SK-N-MC (cell line): ENCODE measurements at regions not wholly inside any gene's neighbourhood (a gene's known extent, or its start where the extent isn't known, plus 50 kb on each side); places are given as distances from the start of the nearest gene placed in this dataset.
"Not testable (repeated sequence)": the region's sequence is repeated elsewhere in the genome, so short reads cannot be mapped to it uniquely, and the experiment has no call there.

Experiments
- DNase-seq: peaks from one replicate; pipeline ENCODE4 v3.0.0-alpha.2; 2011; ENCODE audit warnings: low read depth, low spot score
- H3K27ac ChIP-seq: fragments of 200-600 bp; sonication (generic); 2 replicates; pipeline ENCODE4 v1.5.1; 2016; ENCODE audit warnings: mixed run types
- H3K36me3 ChIP-seq: fragments of 200-600 bp; sonication (generic); 2 replicates; pipeline ENCODE4 v1.6.1; 2017; ENCODE audit warnings: antibody characterized with exemption, low read length, mixed read lengths; ENCODE audit not compliant: insufficient read depth
- H3K4me3 ChIP-seq: fragments of 200-600 bp; sonication (generic); 2 replicates; pipeline ENCODE4 v1.5.1; 2016
- H3K9ac ChIP-seq: fragments of 200-600 bp; sonication (generic); 2 replicates; pipeline ENCODE4 v1.8.0; 2017; ENCODE audit warnings: mixed run types, mixed read lengths; ENCODE audit not compliant: insufficient read length
- H3K9me3 ChIP-seq: fragments of 200-600 bp; sonication (generic); 2 replicates; pipeline ENCODE4 v1.6.1; 2017; ENCODE audit warnings: low read depth, mild to moderate bottlenecking, antibody characterized with exemption, low read length, moderate library complexity, mixed read lengths
- EZH2 ChIP-seq: fragments of 200-600 bp; sonication (generic); IDR thresholded peaks from one replicate; pipeline ENCODE4 v1.6.1; 2017; ENCODE audit warnings: antibody characterized with exemption
- FOXP2 ChIP-seq: optimal IDR thresholded peaks from 2 replicates; pipeline ENCODE3; 2011; ENCODE audit warnings: mild to moderate bottlenecking, moderate library complexity; ENCODE audit not compliant: insufficient read depth; ENCODE audit errors: extremely low read length, control extremely low read depth
- POLR2AphosphoS5 ChIP-seq: IDR thresholded peaks from 2 replicates; pipeline ENCODE4 v1.6.1; 2012; ENCODE audit warnings: mild to moderate bottlenecking, low read depth, low read length, borderline replicate concordance

- Histone ChIP-seq H3K9me3 (no peaks in the 10 kb centered on the region), H3K27ac (no peak overlapping the region), H3K4me3 (no peak overlapping the region), H3K36me3 (no peaks in the 10 kb centered on the region), H3K9ac (no peak overlapping the region)
- TF ChIP-seq FOXP2 (no peak), POLR2AphosphoS5 (no peak), EZH2 (no peak)
- no peak for DNase-seq
These were observed 528.4 kb upstream of the LMO3 start for GRCh38 chr12:17134315-17134714.

GRCh38 chr12:17132336-17132735, 526.4 kb upstream of the LMO3 start:
- no peak for DNase-seq
- Histone ChIP-seq H3K27ac (no peak overlapping the region), H3K4me3 (no peak overlapping the region), H3K9me3 (no peaks in the 10 kb centered on the region), H3K9ac (no peak overlapping the region), H3K36me3 (no peaks in the 10 kb centered on the region)
- TF ChIP-seq POLR2AphosphoS5 (no peak), EZH2 (no peak), FOXP2 (no peak)

GRCh38 chr12:17116538-17116937, 510.6 kb upstream of the LMO3 start:
- H3K9me3 ChIP-seq = not testable (repeated sequence)

GRCh38 chr12:17110316-17110715, 504.4 kb upstream of the LMO3 start:
- no peak overlapping the region for H3K27ac ChIP-seq
- TF ChIP-seq FOXP2 = no peak
- TF ChIP-seq EZH2 = no peak
- no peak for TF ChIP-seq POLR2AphosphoS5
- no peak overlapping the region for H3K9ac ChIP-seq
- DNase-seq = no peak
- H3K36me3 ChIP-seq = no peaks in the 10 kb centered on the region
- no peaks in the 10 kb centered on the region for H3K9me3 ChIP-seq
- no peak overlapping the region for H3K4me3 ChIP-seq

More at GRCh38 chr12:17116538-17116937, 510.6 kb upstream of the LMO3 start:
- DNase-seq, H3K36me3 ChIP-seq, H3K27ac ChIP-seq, H3K9ac ChIP-seq, H3K4me3 ChIP-seq: not testable (repeated sequence)

GRCh38 chr12:17108877-17109541, 503.0 kb upstream of the LMO3 start:
- H3K36me3 ChIP-seq = no peaks in the 10 kb centered on the region
- no peak overlapping the region for H3K9ac ChIP-seq
- TF ChIP-seq EZH2 (no peak), POLR2AphosphoS5 (no peak), FOXP2 (no peak)
- H3K27ac ChIP-seq = no peak overlapping the region
- no peak overlapping the region for H3K4me3 ChIP-seq
- H3K9me3 ChIP-seq = no peaks in the 10 kb centered on the region
- no peak for DNase-seq

- no peaks in the 10 kb centered on the region for H3K36me3 ChIP-seq
- H3K27ac ChIP-seq = no peak overlapping the region
- H3K4me3 ChIP-seq = no peak overlapping the region
- H3K9ac ChIP-seq = no peak overlapping the region
- DNase-seq = no peak
- no peaks in the 10 kb centered on the region for H3K9me3 ChIP-seq
- TF ChIP-seq FOXP2 (no peak), EZH2 (no peak), POLR2AphosphoS5 (no peak)
These were observed 498.8 kb upstream of the LMO3 start for GRCh38 chr12:17104801-17105200.

GRCh38 chr12:17097674-17098073, 491.7 kb upstream of the LMO3 start:
- H3K4me3 ChIP-seq = no peak overlapping the region
- TF ChIP-seq EZH2 (no peak), POLR2AphosphoS5 (no peak), FOXP2 (no peak)

GRCh38 chr12:17084831-17085230, 478.9 kb upstream of the LMO3 start:
- H3K36me3 ChIP-seq = no peaks in the 10 kb centered on the region
- no peak for TF ChIP-seq EZH2
- TF ChIP-seq POLR2AphosphoS5 = no peak
- H3K27ac ChIP-seq = no peak overlapping the region
- H3K4me3 ChIP-seq = no peak overlapping the region
- no peak for DNase-seq
- H3K9ac ChIP-seq = no peak overlapping the region
- H3K9me3 ChIP-seq = 0 out of 2 replicates have a peak, but pooled peaks cover 3% of the 10 kb centered on the region

More at GRCh38 chr12:17097674-17098073, 491.7 kb upstream of the LMO3 start:
- Histone ChIP-seq H3K27ac (no peak overlapping the region), H3K36me3 (no peaks in the 10 kb centered on the region), H3K9ac (no peak overlapping the region), H3K9me3 (no peaks in the 10 kb centered on the region)
- DNase-seq = no peak

GRCh38 chr12:17079251-17079909, 473.4 kb upstream of the LMO3 start:
- Histone ChIP-seq H3K36me3 (no peaks in the 10 kb centered on the region), H3K9me3 (no peaks in the 10 kb centered on the region), H3K27ac (no peak overlapping the region), H3K4me3 (no peak overlapping the region), H3K9ac (no peak overlapping the region)
- no peak for DNase-seq
- no peak for TF ChIP-seq FOXP2
- no peak for TF ChIP-seq EZH2
- no peak for TF ChIP-seq POLR2AphosphoS5
